HG03378 (cell line): ENCODE measurements at regions not wholly inside any gene's neighbourhood (a gene's known extent, or its start where the extent isn't known, plus 50 kb on each side); places are given as distances from the start of the nearest gene placed in this dataset.
"Not testable (repeated sequence)": the region's sequence is repeated elsewhere in the genome, so short reads cannot be mapped to it uniquely, and the experiment has no call there.

Experiments used
- ATAC-seq: cut with Tn5 transposase; IDR thresholded peaks from one replicate; pipeline ENCODE4 v1.9.1; 2021; ENCODE audit warnings: mild to moderate bottlenecking, moderate library complexity; ENCODE audit not compliant: unreplicated experiment

DNA sequence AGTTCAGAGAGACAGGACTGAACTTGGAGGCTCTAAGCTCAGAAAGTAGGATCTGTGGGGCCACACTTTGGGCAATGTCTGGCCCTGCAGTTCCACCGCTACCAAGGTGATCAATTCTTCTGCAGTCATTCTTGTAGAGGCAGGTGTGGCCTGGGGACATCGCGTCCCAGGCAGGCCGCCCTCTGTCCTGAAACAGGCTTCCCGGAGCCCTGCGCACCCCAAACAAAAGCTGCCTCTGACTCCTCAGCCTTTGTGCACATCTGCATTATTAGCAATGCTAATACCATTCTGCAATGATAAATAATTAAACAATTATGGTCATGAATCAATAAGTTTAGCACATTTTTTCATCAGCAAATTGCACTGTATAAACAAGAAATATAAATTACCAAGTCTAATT is 160.2 kb downstream of the URI1 start:
- ATAC-seq = no peak

DNA sequence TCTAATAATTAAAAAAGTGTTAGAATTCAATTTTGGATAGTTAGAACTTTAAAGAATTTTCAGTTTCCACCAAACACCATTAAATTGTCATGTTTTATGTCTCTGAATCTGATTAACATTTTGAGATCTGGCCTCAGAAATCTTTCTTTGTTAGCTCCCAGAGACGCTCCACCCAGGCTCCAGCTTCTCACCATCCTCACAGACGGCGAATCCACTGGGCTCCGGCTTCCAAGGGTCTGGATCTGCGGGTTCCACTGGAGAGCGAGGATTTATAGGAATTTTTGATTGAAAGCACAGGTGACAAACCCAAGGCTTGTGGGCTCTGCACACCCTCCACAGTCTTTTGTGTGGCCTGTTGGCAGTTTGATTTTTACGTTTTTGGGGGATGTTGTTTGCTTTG is 160.6 kb downstream of the URI1 start:
- no peak for ATAC-seq

DNA sequence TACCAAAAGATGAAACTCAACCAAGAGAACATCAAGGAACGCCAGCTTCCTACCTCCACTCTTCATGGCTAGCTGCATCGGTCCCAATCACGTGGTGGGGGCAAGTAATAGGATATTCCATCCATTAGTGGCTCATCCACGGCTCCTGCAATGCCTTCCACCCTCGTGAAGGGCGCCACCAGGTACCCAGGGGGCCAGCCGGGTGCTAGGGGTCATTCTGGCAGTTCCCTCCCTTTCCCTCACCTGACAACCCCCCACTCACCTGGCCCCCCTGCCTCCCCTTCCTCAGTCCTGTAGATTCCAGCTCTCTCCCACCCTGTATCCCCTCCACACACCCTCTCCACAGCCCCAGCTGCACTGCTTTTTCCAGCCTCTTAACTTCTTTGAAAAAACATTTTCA is 161.9 kb downstream of the URI1 start:
- ATAC-seq = no peak

DNA sequence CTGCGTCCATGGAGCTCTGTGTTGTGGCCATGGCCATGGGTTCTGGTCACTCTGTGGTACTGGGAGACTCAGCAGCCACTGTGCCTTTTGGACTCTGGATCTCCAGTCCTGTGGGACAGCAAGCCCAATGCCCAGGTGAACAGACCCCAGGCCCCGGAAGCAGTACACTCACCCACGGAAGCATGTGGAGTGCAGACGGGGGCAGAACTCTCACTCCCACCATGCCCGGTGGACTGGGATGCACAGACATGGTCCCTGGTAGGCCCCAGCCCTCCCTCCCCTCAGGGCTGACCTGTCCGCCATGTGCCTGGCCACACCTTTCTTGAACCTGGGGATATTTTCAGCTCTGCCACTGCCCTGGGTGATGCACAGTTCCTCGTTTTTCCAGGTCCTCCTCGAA is 163.3 kb downstream of the URI1 start:
- no peak for ATAC-seq

DNA sequence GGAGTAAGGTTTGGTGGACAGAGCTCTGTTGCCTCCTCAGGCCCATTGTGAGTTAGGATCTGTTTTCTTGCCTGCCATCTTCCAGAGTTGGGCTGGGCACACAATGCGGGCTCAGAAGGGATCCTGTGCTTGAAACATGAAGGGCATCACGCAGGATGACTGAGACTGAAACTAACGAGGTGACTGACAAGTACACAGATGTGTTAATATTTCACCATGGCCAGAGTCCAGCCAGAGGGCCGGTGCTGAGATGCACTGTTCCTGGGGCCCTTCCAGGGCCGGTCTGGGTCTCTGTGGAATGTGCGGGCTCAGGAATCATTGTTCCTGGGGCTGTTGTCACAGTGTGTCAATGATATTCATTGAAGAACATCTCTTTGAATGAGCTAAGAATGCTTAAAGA is 163.7 kb downstream of the URI1 start:
- ATAC-seq = peak; percentile 76

DNA sequence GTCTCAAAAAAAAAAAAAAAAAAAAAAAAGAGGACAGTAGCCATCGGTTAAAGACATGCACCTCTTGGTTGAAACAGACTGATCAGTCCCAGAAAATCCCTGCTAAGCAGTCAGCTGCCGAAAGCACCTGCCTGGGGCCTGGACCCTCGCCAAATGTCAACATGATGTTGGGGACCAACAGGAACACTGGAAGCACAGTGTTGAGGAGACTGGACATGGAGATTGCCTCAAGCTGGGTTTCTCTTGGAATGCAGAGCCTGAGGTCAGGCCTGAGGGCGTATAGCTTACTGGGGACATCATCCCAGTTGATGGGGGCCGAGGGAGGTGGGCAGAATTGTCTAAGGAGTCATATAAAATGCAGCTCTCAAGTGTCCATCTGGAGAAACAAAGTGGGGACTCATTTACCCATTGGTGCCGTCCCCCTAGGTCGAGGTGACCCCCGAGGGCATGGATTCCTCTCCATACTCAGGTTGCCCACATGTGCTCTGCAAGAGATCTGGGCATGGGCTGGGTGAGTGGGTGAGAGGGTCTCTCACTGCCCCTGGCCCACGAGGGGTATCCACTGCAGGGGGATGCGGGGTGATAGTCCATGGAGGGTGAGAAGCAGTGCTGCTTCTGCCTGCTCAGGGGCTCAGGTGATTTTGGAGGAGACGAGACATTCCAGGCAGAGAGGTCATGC is 164.5 kb downstream of the URI1 start:
- ATAC-seq = no peak

DNA sequence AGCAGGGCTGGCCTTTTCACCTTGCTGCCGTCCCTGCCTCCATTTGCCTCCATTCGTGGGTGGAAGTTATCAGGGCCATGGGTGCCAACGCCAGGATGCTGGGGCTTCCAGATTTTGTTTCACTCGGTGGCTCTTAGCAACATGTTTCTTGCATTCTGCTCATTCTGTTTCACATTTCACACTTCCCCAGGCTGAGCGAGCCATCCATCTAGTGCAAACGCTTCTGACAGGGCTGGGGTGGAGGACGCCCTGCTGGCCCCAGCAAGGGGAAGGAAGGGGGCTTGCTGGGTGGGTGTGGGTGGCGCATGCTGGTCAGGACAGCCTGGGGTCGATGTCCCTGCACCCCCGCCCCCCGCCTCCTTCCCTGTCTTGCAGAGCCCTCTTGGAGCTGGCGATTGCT is 165.2 kb downstream of the URI1 start:
- ATAC-seq = no peak

DNA sequence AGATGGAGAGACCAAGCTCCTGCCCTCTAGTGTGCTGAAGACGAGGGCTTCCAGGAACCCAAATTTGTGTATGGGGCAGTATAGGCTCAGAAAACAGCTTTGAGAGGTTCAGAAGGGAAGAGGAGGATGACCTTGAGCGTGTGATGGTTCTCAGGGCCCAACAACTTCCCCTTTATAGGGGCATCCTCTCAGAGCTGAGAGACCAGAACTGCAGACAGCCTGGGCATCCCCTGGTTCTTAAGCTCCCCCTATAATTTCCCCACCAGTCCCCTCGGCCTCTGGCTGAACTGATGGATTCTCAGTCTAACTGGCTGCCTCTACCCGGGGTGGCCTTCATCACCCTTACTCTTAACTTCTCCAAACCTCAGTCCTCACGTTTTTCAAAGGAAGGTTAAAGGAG is 167.5 kb downstream of the URI1 start:
- ATAC-seq = no peak

DNA sequence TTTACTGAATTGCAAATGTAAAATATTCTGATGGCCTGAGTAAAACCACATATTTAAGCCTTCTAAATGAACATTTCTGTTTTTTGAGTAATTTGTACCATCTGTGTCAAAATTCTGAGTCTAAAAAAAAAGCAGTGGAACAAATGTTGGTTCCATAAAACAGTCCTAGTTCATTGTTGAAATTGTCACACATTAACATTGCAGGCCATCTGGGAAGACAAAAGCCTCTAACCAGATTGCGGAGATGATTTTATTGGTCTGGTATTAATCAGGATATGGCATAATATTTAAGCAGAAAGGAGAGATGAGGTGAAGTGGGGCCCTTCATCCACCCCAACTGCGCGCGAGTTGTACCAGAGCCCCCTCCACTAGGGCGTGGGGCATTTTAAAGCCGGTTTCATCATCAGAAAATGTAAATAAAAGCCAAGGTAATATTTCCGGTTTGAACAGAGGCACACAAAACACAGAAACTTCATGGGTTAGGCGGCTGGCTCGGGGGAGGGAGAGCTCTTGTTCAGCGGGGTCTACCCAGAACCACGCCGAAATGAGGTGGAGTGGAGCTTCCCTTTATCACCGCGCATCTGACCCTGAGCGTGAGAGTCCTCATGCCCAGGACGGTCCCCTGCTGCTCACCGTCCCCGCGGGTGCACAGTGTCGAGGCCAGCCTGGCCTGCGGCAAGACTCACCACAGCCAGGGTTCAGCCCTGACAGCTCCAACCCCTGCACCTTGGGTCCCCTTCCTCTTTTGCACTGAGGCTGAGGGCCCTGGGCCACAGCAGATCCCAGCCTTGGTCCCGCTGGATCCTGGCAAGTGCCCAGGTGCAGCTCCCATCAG is 169.2 kb downstream of the URI1 start:
- no peak for ATAC-seq

DNA sequence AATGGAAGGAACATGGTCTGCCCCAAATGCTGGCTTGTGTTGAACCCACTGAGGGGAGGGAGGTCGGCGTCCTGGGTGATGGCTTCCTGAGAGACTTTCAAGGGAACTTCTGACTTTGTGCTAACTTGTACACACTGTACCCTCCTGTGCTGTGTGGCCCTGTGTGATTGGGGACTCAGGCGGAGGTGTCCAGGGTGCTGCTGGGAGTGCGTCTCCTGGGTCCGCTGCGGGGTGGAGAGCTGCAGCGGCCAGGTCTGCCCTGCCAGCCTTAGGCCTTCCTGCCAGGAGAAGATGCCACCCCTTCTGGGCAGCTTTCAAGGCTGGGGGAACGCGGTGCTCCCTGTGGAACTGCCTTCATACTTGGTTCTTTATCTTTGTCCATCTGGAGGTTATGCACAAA is 170.1 kb downstream of the URI1 start:
- ATAC-seq = no peak

DNA sequence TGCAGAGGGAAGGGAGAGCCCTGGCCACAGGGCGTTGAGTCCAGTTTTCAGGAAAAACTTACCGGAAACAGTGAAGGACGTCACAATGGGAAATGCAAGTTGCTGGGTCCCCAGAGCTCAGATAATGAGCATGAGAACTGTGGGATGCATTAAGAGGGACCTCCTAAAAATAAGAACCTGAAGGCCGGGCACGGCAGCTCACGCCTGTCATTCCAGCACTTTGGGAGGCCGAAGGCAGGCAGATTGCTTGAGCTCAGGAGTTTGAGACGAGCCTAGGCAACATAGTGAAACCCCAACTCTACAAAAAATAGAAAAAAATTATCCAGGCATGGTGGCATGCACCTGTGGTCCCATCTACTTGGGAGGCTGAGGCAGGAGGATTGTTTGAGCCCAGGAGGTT is 170.6 kb downstream of the URI1 start:
- ATAC-seq = no peak

DNA sequence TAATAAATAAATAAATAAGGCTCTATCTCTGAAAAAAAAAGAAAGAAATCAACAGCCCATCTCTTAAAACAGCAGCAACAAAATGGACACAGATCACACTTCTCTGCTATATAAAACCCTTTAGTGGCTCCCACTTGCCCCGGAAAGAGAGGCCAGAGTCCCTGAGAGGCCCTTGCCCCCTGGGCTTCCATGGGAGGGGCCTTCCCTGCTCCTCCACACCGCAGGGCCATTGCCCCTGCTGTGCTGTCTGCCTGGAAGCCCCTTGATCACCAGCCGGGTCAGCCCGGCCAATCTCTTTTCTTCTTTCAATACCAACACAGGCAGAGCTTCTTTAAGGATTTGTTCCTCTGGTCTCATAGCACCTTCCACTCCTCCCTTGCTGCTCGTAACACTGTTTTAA is 171.1 kb downstream of the URI1 start:
- no peak for ATAC-seq

DNA sequence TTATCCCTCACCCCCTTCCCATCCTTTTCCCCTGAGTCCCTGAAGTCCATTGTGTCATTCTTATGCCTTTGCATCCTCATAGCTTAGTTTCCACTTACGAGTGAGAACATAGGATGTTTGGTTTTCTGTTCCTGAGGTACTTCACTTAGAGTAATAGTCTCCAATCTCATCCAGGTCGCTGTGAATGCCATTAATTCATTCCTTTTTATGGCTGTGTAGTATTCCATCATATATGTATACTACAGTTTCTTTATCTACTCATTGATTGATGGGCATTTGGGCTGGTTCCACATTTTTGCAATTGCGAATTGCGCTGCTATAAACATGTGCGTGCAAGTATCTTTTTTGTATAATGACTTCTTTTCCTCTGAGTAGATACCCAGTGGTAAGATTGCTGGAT is 172.1 kb downstream of the URI1 start:
- ATAC-seq = not testable (repeated sequence)

DNA sequence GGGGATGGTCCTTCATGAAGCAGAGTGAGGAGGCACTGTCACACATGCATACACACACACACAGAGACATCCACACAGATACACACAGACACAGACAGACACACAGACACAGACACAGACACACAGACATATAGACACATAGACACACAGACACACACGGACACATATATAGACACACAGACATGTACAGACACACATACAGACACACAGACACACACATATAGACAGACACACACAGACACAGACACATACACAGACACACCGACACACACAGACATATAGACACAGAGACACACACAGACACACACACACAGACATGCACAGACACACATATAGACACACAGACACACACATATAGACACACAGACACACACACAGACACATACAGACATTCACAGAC is 173.9 kb downstream of the URI1 start:
- no peak for ATAC-seq

DNA sequence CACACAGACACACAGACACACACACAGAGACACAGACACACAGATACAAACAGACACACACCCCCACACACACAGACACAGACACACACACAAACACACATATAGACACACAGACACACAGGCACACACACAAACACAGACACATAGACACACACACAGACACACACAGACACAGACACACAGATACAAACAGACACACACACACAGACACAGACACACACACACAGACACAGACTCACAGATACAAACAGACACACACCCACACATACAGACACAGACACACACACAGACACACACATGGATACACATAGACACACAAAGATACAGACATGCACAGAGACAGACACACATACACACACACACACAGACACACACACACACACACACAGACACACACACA is 174.5 kb downstream of the URI1 start:
- no peak for ATAC-seq

DNA sequence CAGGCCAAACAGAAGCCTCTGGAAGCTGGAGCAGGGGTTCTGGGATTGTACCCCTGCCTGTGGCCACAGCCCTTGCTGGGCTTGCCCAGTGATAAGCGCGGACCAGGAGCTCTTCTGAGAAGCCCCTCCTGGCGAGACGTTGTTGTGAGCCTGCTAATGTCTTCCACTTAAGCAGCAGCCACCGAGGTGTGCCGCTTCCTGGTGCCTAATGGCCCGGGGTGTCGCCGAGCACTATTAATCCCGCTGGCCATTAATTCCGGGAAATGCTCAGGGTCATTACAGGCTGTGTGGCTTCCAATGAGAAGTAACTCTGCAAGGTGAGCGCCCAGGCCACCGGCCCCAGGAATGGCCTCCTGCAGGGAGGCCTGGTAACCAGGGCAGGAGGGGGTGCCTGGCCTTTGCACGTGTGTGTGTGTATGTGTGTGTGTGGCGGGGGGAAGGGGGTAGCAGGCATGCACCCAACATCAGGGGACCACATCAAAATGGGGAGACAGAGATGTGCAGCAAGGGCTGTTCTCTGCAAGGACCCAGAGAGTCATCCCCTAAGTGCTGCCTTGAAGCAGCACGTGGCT is 175.0 kb downstream of the URI1 start:
- ATAC-seq = no peak

DNA sequence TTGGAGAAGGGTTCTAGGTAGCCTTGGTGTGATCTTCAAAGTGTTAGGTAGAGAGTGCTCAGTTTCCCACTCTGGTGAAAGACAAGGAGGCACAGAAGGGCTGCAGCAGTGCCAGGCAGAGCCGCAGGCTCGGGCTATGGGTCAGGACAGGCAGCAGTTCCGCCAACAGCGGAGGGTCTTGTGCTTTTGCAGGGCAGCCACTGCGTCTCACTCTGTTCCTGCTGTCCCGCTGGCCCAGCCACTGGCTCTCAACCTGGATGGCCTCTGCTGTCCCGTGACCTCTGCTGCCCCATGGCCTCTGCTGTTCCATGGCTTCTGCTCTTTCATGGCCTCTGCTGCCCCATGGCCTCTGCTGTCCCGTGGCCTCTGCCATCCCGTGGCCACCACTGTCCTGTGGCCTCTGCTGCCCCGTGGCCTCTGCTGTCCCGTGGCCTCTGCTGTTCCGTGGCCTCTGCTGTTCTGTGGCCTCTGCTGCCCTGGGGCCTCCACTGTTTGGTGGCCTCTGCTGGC is 175.7 kb downstream of the URI1 start:
- no peak for ATAC-seq

DNA sequence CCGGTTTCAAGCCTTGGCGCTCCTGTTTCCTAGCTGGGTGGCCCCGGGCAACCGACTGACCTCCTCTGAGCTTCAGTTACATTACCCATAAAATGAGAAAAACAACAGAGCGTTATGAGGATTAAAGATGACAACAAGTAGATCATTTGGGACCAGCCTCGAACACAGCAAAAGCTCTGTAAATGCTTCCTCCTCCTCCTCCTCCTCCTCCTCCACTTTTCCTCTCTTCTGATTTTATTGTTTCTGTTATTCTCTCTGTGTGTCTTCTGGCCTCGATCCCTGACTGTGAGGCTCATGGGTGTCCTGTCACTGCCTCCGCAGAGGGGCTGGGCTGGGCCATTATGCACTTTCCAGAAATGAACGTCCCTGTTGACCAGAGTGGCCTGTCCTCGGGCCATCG is 176.2 kb downstream of the URI1 start:
- no peak for ATAC-seq

DNA sequence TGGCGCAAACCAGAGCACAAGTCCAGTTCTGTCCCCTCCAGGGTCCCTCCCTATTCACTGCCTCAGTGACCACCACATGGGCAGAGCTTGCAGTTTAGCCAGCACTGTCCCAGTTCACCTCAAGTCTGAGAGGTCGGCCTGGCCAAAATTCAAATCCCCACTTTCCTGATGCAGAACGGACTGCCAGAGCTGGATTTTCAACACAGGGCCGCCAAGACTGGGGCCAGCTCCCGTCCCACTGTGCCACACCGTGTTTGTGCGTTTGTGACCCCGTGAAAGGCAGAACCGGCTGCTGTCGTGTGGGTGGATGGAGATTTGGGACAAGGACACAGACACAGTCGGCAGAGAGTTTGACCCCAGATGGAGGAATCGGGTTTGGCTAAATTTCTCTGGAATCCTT is 176.7 kb downstream of the URI1 start:
- ATAC-seq = no peak

DNA sequence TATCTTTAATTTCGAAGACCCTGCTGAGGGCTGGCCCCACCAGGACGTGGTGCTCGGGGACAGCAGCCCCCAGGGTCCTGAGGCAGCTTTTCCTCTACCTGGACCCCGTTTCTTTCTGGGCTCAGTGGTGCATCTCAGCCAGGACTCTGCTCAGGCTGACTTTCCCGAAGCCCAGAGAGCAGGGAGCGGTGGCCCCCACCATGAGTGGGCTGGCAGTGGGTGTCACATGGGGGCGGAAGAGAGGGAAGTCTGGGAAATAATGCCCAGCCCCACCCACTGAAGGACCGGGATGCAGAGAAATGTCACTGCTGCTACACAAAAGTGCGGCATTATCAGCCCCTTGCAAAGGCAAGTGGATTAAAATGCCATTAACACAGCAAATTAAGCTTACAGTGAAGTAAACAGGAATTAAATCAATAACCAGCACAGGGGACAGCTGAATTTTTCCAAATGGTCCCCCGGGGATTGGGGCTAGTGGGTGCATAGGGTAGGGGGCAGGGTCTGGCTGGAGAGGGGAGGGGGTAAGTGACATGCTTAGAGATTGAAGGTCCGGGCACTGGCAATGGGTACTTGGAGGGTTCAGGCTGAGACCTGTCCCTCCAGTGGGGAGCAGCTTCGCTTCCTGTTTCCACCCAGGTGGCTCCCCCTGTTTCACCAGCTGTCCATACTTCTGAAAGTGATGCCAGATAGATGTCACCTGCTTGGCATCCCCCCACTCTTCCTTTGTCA is 177.3 kb downstream of the URI1 start:
- ATAC-seq = no peak

DNA sequence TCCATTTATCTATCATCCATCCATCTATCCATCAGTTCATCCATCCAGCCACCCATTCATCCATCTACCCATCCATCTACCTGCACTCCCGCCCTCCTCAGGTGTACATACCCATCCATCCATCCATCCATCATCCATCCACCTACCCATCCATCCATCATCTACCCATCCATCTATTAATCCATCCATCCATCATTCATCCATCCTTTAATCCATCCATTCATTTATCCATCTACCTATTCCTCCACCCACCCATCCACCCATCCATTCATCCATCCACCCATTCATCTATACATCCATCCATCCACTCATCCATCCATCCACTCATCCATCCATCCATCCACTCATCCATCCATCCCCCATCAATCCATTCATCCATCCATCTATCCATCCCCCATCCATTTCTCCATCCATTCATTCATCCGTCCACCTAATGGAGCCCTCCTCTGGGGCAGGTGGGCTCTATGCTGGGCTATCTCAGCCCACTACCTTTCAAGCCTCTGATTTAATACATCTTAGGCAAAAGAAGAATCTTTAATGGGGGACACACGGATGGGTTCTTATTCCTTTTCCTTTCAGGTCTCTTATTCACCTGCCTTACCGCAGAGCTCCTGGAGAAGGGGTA is 178.9 kb downstream of the URI1 start:
- no peak for ATAC-seq
